DMS153 (cell line): ENCODE measurements at regions not wholly inside any gene's neighbourhood (a gene's known extent, or its start where the extent isn't known, plus 50 kb on each side); places are given as distances from the start of the nearest gene placed in this dataset.

Experiments
- DNase-seq: peaks from one replicate; lab custom pipeline; 2025; lab: John Stamatoyannopoulos, UW

DNA sequence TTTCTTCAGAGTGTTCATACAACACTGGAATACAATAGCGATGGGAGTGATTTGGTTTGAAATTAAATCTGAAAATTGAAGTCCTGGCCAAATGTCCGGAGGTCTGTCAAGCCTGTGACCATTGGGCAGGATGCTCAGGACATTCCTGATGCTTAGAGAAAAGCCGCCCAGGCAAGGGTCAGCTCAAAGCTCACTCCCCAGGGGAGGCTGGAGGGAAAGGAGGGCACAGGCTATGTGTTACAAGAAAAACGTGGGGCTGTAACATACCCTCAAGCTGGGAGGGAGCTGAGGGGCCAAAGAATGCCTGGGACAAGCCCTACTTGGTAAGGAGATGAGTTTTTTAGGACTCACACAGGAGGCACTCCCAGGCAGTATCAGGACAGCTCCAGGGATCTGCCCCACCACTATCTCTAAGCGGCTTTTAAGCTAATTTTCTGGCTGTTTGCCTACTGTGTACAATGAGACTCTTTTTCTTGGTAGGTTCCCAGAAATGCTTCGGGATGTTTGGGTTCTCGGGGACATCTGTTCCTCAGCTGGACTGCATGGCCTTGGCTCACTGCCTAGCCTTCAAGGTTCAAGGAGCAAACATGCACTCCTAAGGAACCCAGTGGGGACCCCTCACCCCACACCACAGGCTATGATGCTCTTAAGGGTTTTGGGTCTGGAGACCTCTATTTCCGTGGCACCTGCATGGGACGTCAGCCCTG is 500.1 kb downstream of the BRD1 start:
- DNase-seq, result no peak

DNA sequence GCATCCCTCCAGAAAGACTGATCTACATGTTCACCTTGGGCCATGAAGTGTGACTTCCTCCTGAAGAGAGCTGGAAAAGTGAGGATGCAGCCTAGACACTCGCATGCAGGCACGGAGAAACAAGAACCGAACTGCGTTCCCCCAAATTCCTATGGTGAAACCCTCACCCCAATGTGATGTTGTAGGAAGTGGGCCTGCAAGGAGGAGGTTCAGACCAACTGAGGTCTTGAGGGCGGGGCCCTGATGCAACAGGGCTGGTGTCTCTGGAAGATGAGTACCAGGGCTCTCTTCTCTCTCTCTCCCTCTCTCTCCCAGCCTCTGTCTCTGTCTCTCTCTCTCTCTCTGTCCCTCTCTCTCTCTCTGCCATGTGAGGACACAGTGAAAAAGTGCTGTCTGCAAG is 501.1 kb downstream of the BRD1 start:
- DNase-seq, result no peak

DNA sequence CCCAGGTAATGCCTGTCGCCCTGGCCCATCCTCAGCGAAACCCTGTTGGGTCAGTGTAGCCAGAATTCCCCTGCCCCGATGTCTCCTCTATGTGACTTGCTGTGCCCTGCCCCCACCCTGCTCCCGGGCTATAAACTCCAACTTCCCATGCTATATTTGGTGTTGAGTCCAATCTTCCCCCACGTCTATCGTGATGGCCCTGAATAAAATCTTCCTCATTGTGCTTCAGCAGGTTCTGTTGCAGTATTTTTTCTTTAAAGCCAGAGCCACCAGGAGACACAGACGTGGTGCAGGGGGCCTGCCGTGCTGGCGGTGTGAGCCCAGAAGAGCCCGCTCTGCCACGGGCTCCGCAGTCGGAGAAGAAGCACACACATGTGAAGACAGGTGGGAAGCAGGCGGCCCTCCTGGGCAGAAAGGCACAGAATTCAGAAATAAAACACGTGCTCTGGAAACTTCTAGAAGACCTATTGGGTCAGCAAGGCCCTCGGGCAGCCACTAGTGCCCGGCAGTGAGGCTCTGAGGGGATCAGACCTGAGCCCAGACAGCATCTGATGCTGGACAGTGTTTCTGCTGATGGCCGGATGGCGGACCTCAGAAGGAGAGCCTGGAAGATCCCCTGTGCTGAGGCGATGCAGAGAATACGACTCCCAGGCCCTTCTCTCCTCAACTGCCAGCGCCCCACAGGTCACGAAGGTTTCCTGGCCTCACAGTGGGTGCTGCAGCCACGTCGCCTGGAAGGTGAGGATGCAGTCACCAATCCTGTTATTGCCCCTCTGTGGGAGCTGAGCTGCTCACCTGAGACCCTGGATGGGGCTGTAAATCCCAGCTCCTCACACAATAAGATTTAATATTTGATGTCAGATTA is 501.9 kb downstream of the BRD1 start:
- no peak for DNase-seq

- DNase-seq, result no peak
These were observed 502.9 kb downstream of the BRD1 start for GRCh38 chr22:49324527-49325491.

GRCh38 chr22:49323751-49324415 is 503.8 kb downstream of the BRD1 start:
- no peak for DNase-seq

GRCh38 chr22:49322861-49323622 is 504.6 kb downstream of the BRD1 start:
- DNase-seq, result no peak

DNA sequence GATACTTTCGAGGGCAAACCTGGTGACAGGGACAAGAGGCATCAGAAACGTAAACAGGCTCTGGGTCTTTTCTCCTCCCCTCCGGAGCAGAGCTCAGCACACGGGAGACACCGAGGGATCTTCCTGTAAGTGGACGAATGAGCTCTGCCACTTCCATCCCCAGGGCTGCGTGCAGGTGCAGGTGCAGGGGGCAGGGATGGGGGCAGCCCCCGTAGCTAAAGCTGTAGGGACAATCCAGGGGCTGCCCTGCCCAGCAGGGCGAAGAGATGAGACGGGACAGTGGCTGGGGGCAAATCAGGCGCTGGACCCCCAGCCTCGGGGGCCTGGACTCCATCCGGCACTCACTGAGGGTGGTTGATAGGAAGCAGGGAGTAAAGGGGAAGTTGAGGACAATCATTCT is 505.4 kb downstream of the BRD1 start:
- no peak for DNase-seq

DNA sequence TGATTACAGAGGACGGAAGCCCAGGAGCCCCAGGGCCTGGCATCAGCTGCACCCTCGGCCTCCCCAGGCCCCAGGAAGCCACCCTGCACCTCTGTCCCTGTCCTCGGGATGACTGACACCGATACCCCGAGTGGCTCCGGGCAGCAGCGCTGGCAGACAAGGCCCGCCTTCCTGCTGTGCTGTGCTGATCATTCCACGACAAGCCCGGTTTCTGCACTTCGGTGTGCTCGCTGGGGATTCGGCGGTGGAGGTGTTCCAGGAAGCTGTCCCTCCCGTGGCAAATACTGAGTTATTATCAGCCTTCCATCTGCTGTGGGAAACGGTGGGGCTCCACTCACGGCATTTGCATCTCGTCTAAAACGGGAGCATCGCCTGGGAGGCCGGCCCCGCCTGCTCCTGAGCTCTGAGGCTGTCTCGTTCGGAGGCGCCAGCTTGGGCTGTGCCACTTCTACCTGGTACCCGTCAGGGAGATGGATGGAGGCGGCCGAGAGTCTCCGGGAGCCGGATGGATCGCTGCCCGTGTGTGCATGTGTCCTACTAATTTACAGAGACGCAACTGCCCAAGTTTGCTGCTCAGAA is 506.1 kb downstream of the BRD1 start:
- DNase-seq, result no peak

GRCh38 chr22:49320714-49321476 is 506.8 kb downstream of the BRD1 start:
- DNase-seq, result no peak

DNA sequence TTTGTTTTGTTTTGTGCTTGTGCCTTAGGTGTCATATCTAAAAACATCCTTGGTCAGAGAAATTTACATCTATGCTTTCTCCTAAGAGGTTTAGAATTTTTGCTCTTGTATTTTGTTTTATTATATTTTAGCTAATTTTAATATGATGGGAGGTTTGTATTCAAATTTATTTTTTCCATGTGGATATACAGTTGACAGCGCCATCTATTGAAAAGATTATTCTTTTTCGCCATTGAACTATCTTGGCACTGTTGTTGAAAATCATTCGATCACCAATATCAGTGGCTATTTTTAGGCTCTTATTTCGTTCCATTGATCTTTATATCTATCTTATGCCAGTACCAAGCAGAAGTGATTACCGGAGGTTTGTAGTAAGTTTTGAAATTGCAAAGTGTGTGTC is 510.3 kb downstream of the BRD1 start:
- no peak for DNase-seq

GRCh38 chr22:49312601-49313000 is 515.1 kb downstream of the BRD1 start:
- DNase-seq, result no peak

DNA sequence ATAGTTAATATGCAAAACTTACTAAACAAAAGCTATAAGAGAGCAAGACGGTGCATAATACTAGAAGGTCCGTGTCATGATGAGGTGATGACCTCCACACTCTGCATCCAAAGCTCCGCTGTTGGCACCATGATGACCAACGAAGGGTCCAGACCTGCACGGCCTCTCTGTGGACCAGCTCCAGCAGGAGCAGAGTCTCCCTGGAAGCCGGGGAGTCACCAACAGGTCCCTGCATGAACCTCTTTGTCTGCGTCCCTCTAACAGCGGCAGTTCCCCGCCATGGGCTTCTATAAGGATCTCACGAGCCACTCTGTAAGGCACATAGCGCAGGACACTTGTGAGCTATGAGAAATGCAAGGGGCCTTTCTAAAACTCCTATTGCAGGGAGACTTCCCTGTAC is 517.3 kb downstream of the BRD1 start:
- DNase-seq, result no peak

DNA sequence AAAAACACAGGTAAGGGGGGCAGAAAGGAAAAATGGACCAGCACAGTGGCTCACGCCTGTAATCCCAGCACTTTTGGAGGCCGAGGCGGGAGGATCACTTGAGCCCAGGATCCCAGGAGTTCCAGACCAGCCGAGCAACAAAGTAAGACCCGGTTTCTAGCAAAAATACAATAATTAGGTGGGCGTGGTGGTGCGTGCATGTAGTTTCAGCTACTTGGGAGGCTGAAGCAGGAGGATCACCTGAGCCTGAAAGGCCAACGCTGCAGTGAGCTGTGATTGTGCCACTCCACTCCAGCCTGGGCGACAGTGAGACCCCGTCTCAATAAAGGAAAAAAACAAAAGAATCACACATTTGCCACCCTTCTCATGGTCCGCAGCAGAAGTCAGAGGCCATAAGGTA is 519.4 kb downstream of the BRD1 start:
- no peak for DNase-seq

GRCh38 chr22:49307870-49308269 is 519.8 kb downstream of the BRD1 start:
- DNase-seq, result no peak

DNA sequence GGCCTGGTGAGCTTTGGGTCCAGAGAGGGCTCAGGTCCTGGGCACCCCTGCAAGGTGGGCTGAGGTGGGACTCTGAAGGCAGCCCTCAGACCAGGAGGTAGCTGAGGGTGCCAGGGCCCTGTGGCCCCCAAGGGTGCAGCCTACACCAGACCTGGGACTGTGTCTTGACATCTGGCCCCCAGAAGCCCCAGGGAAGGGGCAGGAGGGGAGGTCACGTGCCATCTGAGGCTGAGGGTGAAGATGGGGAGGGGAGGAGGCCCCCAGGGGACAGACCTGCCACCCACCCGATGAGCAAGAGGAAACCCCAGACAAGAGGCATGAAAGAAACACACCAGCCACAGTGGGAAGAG is 520.2 kb downstream of the BRD1 start:
- DNase-seq, result no peak

DNA sequence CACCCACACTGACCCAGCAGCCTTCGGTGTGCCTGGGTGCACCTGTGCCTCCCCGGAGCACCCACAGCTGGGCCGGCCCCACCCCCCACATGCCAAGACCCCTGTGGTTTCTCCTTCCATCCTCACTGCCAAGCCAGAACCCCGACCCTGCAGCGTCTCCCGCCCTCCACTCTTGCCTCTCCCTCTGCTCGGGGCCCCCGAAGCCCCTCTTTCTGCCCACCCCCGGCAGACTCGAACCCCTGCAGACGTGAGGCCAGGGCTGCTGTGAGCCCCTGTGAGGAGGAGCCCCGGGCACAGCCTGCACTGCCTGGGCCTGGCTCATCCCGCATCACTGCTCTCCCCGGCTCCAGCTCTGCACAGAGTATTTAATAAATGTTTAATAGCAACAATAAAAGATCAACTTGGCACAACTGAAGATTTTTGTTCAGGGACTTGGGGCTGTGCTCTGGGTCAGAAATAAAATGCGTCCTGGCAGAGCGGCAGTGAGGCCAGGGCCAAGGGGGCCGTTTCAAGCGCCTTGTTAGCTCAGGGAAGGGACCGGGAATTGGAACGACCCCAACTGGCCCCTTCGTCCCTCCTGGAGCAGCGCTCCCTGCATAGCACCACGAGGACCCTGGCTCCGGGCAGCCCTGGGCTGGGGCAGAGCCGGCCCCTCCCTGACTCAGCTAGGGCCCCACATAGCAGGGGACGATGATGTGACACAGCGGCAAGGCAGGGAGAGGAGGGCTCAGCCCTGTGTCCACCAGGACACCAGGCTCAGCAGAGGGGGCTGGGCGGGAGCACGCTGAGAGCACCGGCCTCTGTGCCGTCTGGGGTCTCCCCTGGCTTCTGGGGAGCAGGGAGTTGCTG is 520.8 kb downstream of the BRD1 start:
- no peak for DNase-seq

GRCh38 chr22:49305966-49306631 is 521.6 kb downstream of the BRD1 start:
- DNase-seq, result no peak

DNA sequence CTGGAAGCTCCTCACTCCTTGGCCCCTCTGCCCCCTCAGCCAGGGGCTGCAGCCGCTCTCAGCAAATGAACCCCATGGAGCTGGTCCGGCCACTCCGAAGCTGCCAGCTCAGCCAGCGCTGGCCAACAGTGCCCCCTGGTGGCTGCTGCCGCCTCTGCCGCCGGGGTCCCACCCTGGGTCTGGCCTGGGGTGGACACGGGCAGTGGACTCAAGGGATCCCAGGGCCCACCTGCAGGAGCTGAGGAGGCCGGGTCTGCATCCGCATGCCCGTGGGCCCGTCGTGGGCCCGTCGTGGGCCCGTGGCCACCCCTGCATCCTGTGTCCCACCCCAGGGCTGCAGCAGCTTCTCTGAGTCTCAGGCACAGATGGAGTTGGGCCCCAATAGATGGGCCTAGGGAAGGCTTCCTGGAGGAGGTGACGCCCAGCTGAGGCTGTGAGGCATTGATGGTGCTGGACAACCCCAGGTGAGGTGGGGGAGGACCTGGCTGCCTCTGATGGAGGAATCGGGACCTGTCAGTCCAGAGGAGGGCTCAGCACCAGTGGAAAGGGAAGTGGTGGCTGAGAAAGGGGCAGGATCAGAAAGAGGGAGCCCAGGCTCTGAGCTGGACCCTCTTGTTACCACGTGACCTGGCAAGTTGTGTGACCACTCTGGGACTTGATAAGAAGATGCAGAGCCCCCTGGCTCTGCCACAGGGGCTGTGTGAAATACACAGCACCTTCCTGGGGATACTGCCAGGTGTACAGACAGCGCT is 522.3 kb downstream of the BRD1 start:
- DNase-seq, result peak; percentile 36
